H1 (cell line): ENCODE measurements at regions not wholly inside any gene's neighbourhood (a gene's known extent, or its start where the extent isn't known, plus 50 kb on each side); places are given as distances from the start of the nearest gene placed in this dataset.
A peak's percentile ranks its signal among the peaks of the same experiment; 100 is the strongest.

Experiments
- CTCF ChIA-PET: fragments of 300-600 bp; sonication (Branson Sonifier 250); formaldehyde crosslinking; loops from one replicate; lab custom pipeline; 2021; ENCODE audit not compliant: partially characterized antibody; lab: Charles Lee
- POLR2A ChIA-PET: fragments of 300-600 bp; sonication (Branson Sonifier 250); formaldehyde crosslinking; loops from one replicate; lab custom pipeline; 2021; ENCODE audit warnings: inconsistent platforms; ENCODE audit not compliant: partially characterized antibody; lab: Charles Lee
- DNase-seq, 2 experiments: peaks; one replicate each; pipeline versions ENCODE4 v3.0.0 to v3.0.0-alpha.2; 2010 to 2022; ENCODE audit warnings: low spot score in 2 of 2, low read depth in 1 of 2, mixed read lengths in 1 of 2
- FAIRE-seq: peaks from 2 replicates; lab custom pipeline; 2011; peaks lifted over from hg19 to GRCh38; lab: Jason Lieb, UNC
- H2AFZ ChIP-seq: 2 replicates; pipeline ENCODE4 v1.8.1; 2012; ENCODE audit warnings: low read length, inconsistent platforms
- H2AK5ac ChIP-seq: 2 replicates; pipeline ENCODE4 v1.6.1; 2013; ENCODE audit warnings: low read depth, low read length
- H2BK120ac ChIP-seq: replicated peaks from 2 replicates; pipeline ENCODE3; 2013; ENCODE audit warnings: low read depth, low read length, inconsistent platforms
- H2BK12ac ChIP-seq: 2 replicates; pipeline ENCODE4 v1.6.1; 2013; ENCODE audit warnings: low read depth, low read length
- H2BK15ac ChIP-seq: 2 replicates; pipeline ENCODE4 v1.6.1; 2013; ENCODE audit warnings: low read length
- H2BK20ac ChIP-seq: 2 replicates; pipeline ENCODE4 v1.6.1; 2013; ENCODE audit warnings: low read length
- H2BK5ac ChIP-seq: 2 replicates; pipeline ENCODE4 v1.6.1; 2013; ENCODE audit warnings: low read depth, low read length
- H3K14ac ChIP-seq: 2 replicates; pipeline ENCODE4 v1.6.1; 2013; ENCODE audit warnings: inconsistent platforms; ENCODE audit not compliant: insufficient read length
- H3K18ac ChIP-seq: 2 replicates; pipeline ENCODE4 v1.6.1; 2013; ENCODE audit warnings: low read length; ENCODE audit errors: extremely low read depth
- H3K23ac ChIP-seq: 2 replicates; pipeline ENCODE4 v1.6.1; 2013; ENCODE audit warnings: inconsistent platforms; ENCODE audit not compliant: insufficient read length
- H3K23me2 ChIP-seq: 2 replicates; pipeline ENCODE4 v1.6.1; 2013; ENCODE audit warnings: low read depth, low read length
- H3K27ac ChIP-seq: 2 replicates; pipeline ENCODE4 v1.6.1; 2011; ENCODE audit warnings: low read depth, low read length, inconsistent platforms
- H3K27me3 ChIP-seq, 4 experiments: replicated peaks in 1 of 4; 1 replicate in 1 of 4; 2 replicates in 3 of 4; pipeline versions ENCODE4 v1.6.1 to v1.8.1; 2011 to 2013; ENCODE audit warnings: low read length in 3 of 4, mild to moderate bottlenecking in 3 of 4, inconsistent platforms in 2 of 4, mixed read lengths in 2 of 4, moderate library complexity in 1 of 4; ENCODE audit not compliant: control insufficient read depth in 3 of 4, insufficient read depth in 3 of 4; ENCODE audit errors: extremely low read depth in 1 of 4
- H3K36me3 ChIP-seq, 4 experiments: 2 replicates each; pipeline versions ENCODE4 v1.6.1 to v1.8.1; 2011 to 2013; ENCODE audit warnings: mild to moderate bottlenecking in 4 of 4, low read length in 3 of 4, moderate library complexity in 2 of 4, control low read depth in 1 of 4, inconsistent platforms in 1 of 4; ENCODE audit not compliant: insufficient read depth in 4 of 4, control insufficient read depth in 2 of 4
- H3K4ac ChIP-seq: replicated peaks from 2 replicates; pipeline ENCODE3; 2013; ENCODE audit warnings: low read length, low read depth, mixed read lengths, inconsistent platforms; ENCODE audit not compliant: insufficient read length
- H3K4me1 ChIP-seq, 4 experiments: replicated peaks in 1 of 4; 1 replicate in 1 of 4; 2 replicates in 3 of 4; pipeline versions ENCODE4 v1.6.1 to v1.8.1; 2011 to 2013; ENCODE audit warnings: low read length in 3 of 4, inconsistent platforms in 2 of 4, mixed read lengths in 1 of 4; ENCODE audit not compliant: insufficient read depth in 4 of 4, control insufficient read depth in 3 of 4
- H3K4me2 ChIP-seq, 2 experiments: 2 replicates each; pipeline versions ENCODE4 v1.6.1 to v1.8.1; 2011 to 2013; ENCODE audit warnings: low read depth in 2 of 2, low read length in 2 of 2, control low read depth in 1 of 2, inconsistent platforms in 1 of 2, mild to moderate bottlenecking in 1 of 2; ENCODE audit not compliant: insufficient read depth in 1 of 2
- H3K4me3 ChIP-seq, 4 experiments: fragments of 200-600, 300-600 bp in 1 of 4; sonication (generic), shearing (Covaris generic), sonication (Bioruptor Twin) in 1 of 4; 2 replicates each; pipeline versions ENCODE4 v1.5.1 to v1.8.1; 2011 to 2016; ENCODE audit warnings: low read length in 4 of 4, low read depth in 3 of 4, control low read depth in 2 of 4, inconsistent platforms in 2 of 4, mild to moderate bottlenecking in 2 of 4, mixed read lengths in 1 of 4, moderate library complexity in 1 of 4; ENCODE audit not compliant: insufficient read depth in 2 of 4; ENCODE audit errors: extremely low read depth in 1 of 4
- H3K56ac ChIP-seq: replicated peaks from 2 replicates; pipeline ENCODE3; 2013; ENCODE audit warnings: low read depth, mild to moderate bottlenecking, mixed read lengths, low read length, inconsistent platforms; ENCODE audit not compliant: insufficient read length
- H3K79me1 ChIP-seq: 2 replicates; pipeline ENCODE4 v1.6.1; 2013; ENCODE audit warnings: low read depth, low read length, control low read depth
- H3K79me2 ChIP-seq, 2 experiments: 2 replicates each; pipeline versions ENCODE4 v1.6.1 to v1.8.1; 2012 to 2013; ENCODE audit warnings: low read length in 2 of 2, mild to moderate bottlenecking in 2 of 2, inconsistent platforms in 1 of 2; ENCODE audit not compliant: insufficient read depth in 2 of 2, control insufficient read depth in 1 of 2
- H3K9ac ChIP-seq, 4 experiments: replicated peaks in 1 of 4; 1 replicate in 1 of 4; 2 replicates in 3 of 4; pipeline versions ENCODE4 v1.6.1 to v1.8.1; 2011 to 2013; ENCODE audit warnings: low read depth in 3 of 4, low read length in 3 of 4, control low read depth in 2 of 4, mild to moderate bottlenecking in 2 of 4, moderate library complexity in 2 of 4, inconsistent platforms in 1 of 4; ENCODE audit errors: extremely low read depth in 1 of 4
- H3K9me3 ChIP-seq, 2 experiments: 2 replicates each; pipeline versions ENCODE4 v1.6.1 to v1.8.1; 2012 to 2013; ENCODE audit warnings: mild to moderate bottlenecking in 2 of 2, moderate library complexity in 2 of 2, control low read depth in 1 of 2, inconsistent platforms in 1 of 2, low read depth in 1 of 2, low read length in 1 of 2, mixed read lengths in 1 of 2; ENCODE audit not compliant: insufficient read depth in 2 of 2
- H4K20me1 ChIP-seq, 2 experiments: replicated peaks in 1 of 2; 2 replicates each; pipeline versions ENCODE3 to v1.8.1; 2011 to 2013; ENCODE audit warnings: inconsistent platforms in 2 of 2, low read length in 2 of 2, mild to moderate bottlenecking in 1 of 2; ENCODE audit not compliant: insufficient read depth in 2 of 2, control insufficient read depth in 1 of 2
- H4K5ac ChIP-seq: 2 replicates; pipeline ENCODE4 v1.6.1; 2013; ENCODE audit warnings: low read length, low read depth, mixed read lengths, inconsistent platforms; ENCODE audit not compliant: insufficient read length
- H4K8ac ChIP-seq: 2 replicates; pipeline ENCODE4 v1.8.0; 2013; ENCODE audit warnings: mild to moderate bottlenecking, moderate library complexity, low read length, inconsistent platforms; ENCODE audit not compliant: insufficient read depth; ENCODE audit errors: extremely low read depth
- H4K91ac ChIP-seq: replicated peaks from 2 replicates; pipeline ENCODE3; 2013; ENCODE audit warnings: low read length, mixed read lengths, inconsistent platforms; ENCODE audit not compliant: insufficient read length
- ASH2L ChIP-seq: fragments of 200-600, 300-600 bp; sonication (generic); IDR thresholded peaks from one replicate; pipeline ENCODE4 v1.7.1; 2017; ENCODE audit warnings: low read length
- CBX8 ChIP-seq: fragments of 300-800, 300-1000 bp; sonication (generic); IDR thresholded peaks from 2 replicates; pipeline ENCODE4 v1.7.1; 2016; ENCODE audit warnings: low read depth, low read length, borderline replicate concordance
- KDM4A ChIP-seq: IDR thresholded peaks from one replicate; pipeline ENCODE4 v1.7.1; 2012; ENCODE audit warnings: low read depth, mild to moderate bottlenecking, moderate library complexity, low read length, inconsistent platforms; ENCODE audit not compliant: severe bottlenecking
- TBP ChIP-seq: IDR thresholded peaks from 2 replicates; pipeline ENCODE4 v1.6.1; 2011; ENCODE audit warnings: low read depth, low read length, improper control_type of control experiment
- TCF12 ChIP-seq: IDR thresholded peaks from 2 replicates; pipeline ENCODE4 v1.6.1; 2011; ENCODE audit warnings: low read depth, mild to moderate bottlenecking, low read length
- WGBS, 2 experiments: shearing (Covaris generic) in 1 of 2; methylation state at CpG; one replicate each; pipeline versions ENCODE4 v1.1.6 to v1.1.7; 2013 to 2015; ENCODE audit warnings: low lambda C conversion rate in 2 of 2, mixed read lengths in 2 of 2, inconsistent platforms in 1 of 2, low coverage in 1 of 2, missing lambda C conversion rate in 1 of 2; ENCODE audit not compliant: insufficient replicate concordance in 2 of 2, insufficient coverage in 1 of 2, insufficient read length in 1 of 2; ENCODE audit errors: extremely low coverage in 1 of 2, missing lambda C conversion rate in 1 of 2; 5-methylcytosine and 5-hydroxymethylcytosine counted together

GRCh38 chr22:45077286-45077685 lies 67.5 kb upstream of the PHF21B start:
- Histone ChIP-seq H3K23ac (no peak overlapping the region), H3K4ac (no peak overlapping the region), H3K18ac (no peak overlapping the region; the same call in 1 of the 2 replicates), H3K4me1 (peaks cover 2 to 13% (median 6%) of the 10 kb centered on the region in 4 experiments; a peak in 5 of 7 replicates), H3K4me2 (no peak overlapping the region), H3K9me3 (no peaks in the 10 kb centered on the region; a peak in 2 of 4 replicates), H3K27me3 (no peaks in the 10 kb centered on the region; a peak in 2 of 7 replicates)
- FAIRE-seq: no peak
- TF ChIP-seq CBX8 (no peak), KDM4A (no peak), ASH2L (no peak), TBP (no peak), TCF12 (no peak)
- TF ChIP-seq, all 59 proteins: peak for 0
- Histone ChIP-seq H2BK15ac (no peak overlapping the region), H4K8ac (no peak overlapping the region), H3K14ac (no peak overlapping the region), H2BK12ac (peak overlapping the region; percentile 27; the same call in 1 of the 2 replicates), H2AFZ (no peak overlapping the region), H2BK5ac (0 out of 2 replicates have a peak overlapping the region, but pooled peaks have one; percentile 56), H3K79me1 (0 out of 2 replicates have a peak, but pooled peaks cover 2% of the 10 kb centered on the region), H3K23me2 (peaks cover 4% of the 10 kb centered on the region; the same call in 1 of the 2 replicates), H4K5ac (no peak overlapping the region), H2BK120ac (no peak overlapping the region), H3K27ac (no peak overlapping the region), H2BK20ac (no peak overlapping the region), H3K36me3 (no peaks in the 10 kb centered on the region), H3K4me3 (no peak overlapping the region), H4K91ac (no peak overlapping the region), H3K79me2 (no peaks in the 10 kb centered on the region), H3K9ac (no peak overlapping the region), H2AK5ac (peak overlapping the region; percentile 95), H4K20me1 (peaks cover 0 to 2% of the 10 kb centered on the region in 2 experiments), H3K56ac (no peak overlapping the region)
- CTCF ChIA-PET: interaction anchor here (0.5 to 2.2 kb wide), 5 partner anchors 10 to 73 kb away, joined by 3 to 9 read pairs (median 4); no protein-coding TSS in a partner anchor
- 96% methylated on average over 6 of the region's 14 CpGs; no CpG with 5 or more reads in 1 of the 2 experiments for WGBS, 2 experiments
- POLR2A ChIA-PET: interaction anchor here (1.1 to 2.4 kb wide), 4 partner anchors 15 to 76 kb away, joined by 3 to 9 read pairs (median 6); no protein-coding TSS in a partner anchor
- no peak for DNase-seq
